GM03348 (cell line): ENCODE measurements at regions not wholly inside any gene's neighbourhood (a gene's known extent, or its start where the extent isn't known, plus 50 kb on each side); places are given as distances from the start of the nearest gene placed in this dataset.
"Not testable (repeated sequence)": the region's sequence is repeated elsewhere in the genome, so short reads cannot be mapped to it uniquely, and the experiment has no call there.

Source experiments
- DNase-seq: peaks from one replicate; pipeline ENCODE4 v3.0.0; 2012; ENCODE audit warnings: low spot score

- DNase-seq = no peak
Observed at GRCh38 chr1:70490153-70490552, 79.1 kb downstream of the CTH start.

- DNase-seq = no peak
Observed at GRCh38 chr1:70495370-70495769, 84.3 kb downstream of the CTH start.

- no peak for DNase-seq
Observed at GRCh38 chr1:70496181-70496580, 85.1 kb downstream of the CTH start.

GRCh38 chr1:70497152-70497551 lies 86.1 kb downstream of the CTH start:
- DNase-seq = no peak

DNA sequence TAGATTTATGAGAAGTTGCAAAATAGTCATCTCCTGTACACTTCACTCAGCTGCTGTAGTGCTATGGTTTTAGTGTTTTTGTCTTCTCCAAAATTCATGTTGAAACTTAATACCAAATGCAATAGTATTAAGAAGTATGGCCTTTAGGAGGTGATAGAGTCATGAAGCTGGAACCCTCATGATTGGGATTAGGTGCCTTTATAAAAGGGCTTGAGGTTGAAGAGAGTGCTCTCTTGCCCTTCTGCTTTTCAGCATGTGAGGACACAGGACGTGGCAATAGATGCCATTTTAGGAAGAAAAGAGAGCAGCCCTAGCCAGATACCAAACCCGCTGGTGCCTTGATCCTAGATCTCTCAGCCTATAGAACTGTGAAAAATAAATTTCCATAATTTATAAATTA lies 87.6 kb downstream of the CTH start:
- DNase-seq = no peak

GRCh38 chr1:70499695-70500094 lies 88.6 kb downstream of the CTH start:
- DNase-seq = no peak

- DNase-seq = peak; percentile 29
Observed at GRCh38 chr1:70503358-70503757, 92.3 kb downstream of the CTH start.

GRCh38 chr1:70504176-70504820 lies 93.2 kb downstream of the CTH start:
- peak; percentile 31 for DNase-seq

DNA sequence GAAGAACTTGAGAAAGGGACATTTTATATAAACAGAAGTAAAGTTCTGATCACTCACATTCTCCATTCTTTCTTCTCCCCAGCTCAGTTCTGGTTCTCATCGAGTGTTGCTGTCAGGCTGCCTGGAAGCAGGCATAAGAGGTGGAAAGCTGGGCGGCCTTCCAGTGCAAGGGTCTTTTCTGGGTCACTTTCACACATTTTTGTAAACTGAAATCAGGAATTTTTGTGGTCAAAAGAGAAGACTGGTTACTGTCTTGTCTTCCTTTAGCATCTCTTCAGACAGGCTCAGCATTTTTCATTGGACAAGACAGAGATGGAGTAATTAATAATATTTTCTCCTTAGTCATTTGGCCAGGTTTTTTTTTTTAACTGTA lies 93.7 kb downstream of the CTH start:
- peak; percentile 78 for DNase-seq

DNA sequence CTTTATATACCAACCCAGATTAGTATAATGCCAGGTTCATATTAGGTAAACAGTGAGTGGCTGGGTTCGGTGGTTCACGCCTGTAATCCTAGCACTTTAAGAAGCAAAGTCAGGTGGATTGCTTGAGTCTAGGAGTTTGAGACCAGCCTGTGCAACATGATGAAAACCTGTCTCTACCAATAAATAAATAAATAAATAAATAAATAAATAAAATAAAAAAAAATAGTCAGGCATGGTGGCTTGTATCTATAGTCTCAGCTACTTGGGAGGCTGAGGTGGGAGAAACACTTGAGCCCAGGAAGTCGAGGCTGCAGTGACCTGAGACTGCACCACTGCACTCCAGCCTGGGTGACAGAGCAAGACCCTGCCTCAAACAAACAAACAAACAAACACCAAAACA lies 96.9 kb downstream of the CTH start:
- DNase-seq = not testable (repeated sequence)

GRCh38 chr1:70509996-70510876 lies 99.2 kb downstream of the CTH start:
- peak; percentile 89 for DNase-seq

GRCh38 chr1:70517444-70517843 lies 106.4 kb downstream of the CTH start:
- DNase-seq = no peak

- DNase-seq = no peak
Observed at GRCh38 chr1:70518106-70518505, 107.0 kb downstream of the CTH start.

GRCh38 chr1:70528590-70529333 lies 117.7 kb downstream of the CTH start:
- peak; percentile 70 for DNase-seq

DNA sequence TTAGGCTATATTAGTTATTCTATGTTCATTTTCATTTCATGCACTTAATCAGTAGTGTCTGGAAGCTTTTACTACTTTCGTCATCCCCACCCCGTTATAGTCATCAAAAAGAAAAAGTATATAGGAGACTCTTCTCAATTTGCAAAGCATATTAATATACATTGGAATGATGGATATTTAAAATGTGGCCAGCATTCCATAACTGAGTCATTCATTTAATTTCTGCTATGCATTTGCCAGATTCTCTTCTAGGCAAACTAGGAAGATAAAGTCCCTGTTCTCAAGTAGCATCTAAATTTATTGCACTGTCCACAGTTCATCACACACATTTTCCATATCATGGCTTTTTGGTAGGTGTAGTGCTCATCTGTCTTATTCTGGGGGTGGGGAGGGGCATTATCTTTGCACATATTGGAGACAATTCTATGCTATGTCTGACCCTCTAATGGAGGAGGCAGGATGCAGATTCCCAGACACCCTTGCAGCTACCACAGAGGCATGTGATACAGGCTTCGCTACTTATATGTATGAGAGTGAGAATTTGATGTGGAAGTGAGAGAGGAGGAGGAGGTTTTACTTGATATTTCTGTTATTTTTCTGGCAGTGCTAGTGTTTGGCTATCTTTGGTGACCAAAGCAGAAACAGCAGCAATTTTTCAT lies 125.8 kb downstream of the CTH start:
- DNase-seq = no peak

DNA sequence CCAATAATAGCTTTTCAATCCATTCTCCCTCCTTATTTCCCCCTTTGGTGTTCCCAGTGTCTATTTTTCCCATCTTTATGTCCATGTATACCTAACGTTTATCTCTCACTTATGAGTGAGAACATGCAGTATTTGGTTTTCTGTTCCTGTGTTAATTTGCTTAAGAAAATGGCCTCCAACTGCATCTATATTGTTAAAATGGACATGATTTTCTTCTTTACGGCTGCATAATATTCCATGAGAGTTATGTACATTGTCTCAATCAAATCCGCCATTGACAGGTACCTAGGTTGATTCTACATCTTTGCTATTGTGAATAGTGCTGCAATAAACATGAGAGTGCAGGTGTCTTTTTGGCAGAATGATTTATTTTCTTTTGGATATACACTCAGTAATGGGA lies 126.7 kb downstream of the CTH start:
- no peak for DNase-seq

DNA sequence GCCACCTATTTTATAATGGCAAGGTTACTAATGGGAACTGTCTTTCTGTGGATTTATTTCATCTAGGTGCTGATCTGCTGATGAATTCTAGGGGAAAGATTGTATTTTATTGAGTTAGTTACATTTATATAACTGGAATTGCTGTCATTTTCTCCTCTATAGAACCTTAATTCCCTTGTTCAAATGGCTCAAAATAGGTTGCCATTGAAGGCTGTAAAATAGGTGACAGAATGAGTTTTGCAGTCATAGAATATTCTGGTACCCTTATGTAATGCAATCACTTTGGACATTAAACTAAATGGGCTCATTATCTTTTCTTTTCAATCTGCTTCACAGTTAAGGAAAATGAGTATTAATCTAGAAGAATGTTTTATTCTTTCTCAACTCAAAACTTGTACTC lies 131.0 kb downstream of the CTH start:
- DNase-seq = no peak

DNA sequence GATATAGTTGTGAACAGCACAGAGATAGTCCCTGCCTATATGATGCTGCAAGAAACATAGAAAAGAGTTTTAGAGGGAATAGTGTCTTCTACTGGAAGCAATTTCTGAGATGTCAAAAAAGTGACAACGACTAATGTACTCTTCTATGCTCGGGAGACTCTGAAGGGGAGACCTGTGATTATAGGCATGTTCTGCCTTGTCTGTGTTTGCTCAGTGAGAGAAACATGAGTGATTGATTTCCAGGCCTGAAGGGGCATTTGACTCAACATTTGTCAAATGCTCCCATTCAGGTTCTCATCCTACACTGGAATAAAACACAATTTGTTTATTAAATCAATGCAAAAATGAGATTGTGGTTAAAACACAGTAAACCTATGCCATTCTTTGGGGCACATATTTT lies 131.8 kb downstream of the CTH start:
- no peak for DNase-seq

DNA sequence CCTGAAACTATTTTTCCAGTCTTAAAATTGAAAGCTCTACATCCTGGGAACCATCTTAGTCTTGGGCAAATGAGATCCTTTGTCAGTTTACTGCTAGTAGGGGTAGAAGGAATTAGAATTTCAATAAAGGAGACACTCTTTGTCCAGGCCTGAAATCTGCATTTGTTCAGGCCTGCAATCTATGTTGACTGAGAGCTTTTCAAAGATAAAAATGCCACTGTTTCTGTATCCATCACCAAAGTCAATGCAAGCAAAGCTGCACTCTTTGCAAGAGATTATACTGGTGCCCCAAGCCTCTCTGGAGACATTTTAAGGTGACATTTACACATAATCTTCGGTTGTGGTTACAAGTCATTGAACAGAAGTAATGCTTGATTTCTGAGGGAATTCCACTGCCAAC lies 135.7 kb downstream of the CTH start:
- DNase-seq = no peak

DNA sequence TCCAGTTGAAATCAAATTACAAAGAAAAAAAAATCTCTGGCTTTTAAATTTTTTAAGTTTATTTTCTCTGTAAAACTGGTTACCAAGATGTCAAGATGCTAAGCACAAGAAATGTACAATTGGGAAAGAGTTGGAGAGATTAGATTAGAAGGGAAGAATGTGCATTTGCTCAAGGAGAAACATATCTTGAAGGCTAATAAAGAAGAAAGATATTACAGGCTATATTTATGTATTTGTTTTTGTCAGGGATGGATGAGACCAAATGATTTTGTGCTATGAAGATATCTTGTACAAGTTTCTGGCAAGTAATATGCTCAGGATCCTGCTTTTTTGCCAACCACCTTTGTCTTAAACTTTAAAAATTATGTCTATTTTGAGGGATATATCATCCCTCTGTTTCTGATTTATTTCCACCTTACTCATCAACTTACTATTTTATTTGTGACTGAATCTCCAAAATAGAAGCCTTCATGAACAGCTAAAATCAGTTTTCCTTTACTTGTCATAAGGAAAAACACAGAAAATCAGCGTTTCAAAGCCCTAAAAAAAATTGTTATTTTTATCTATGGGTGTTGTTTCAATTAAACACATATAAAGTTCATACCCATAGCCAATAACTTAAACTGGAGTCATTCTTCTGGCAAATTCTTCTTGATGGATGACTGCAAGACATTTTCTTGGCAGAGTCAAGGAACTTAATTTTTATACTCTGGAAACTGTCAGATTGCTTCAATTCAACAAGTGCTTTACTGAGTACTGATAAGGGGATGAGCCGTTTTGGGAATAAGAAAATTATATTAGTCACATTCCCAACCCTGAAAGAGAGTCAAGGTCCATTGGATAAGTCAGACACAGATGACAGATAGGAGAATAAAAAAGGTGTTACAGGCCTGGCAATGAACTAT lies 141.8 kb downstream of the CTH start:
- DNase-seq = no peak

GRCh38 chr1:70553567-70553956 lies 142.5 kb downstream of the CTH start:
- no peak for DNase-seq
